AML-193 (cell line): ENCODE measurements at regions not wholly inside any gene's neighbourhood (a gene's known extent, or its start where the extent isn't known, plus 50 kb on each side); places are given as distances from the start of the nearest gene placed in this dataset.

ENCODE experiments used
- DNase-seq, 2 experiments: peaks; one replicate each; lab custom pipeline; 2025; lab: John Stamatoyannopoulos, UW

DNA sequence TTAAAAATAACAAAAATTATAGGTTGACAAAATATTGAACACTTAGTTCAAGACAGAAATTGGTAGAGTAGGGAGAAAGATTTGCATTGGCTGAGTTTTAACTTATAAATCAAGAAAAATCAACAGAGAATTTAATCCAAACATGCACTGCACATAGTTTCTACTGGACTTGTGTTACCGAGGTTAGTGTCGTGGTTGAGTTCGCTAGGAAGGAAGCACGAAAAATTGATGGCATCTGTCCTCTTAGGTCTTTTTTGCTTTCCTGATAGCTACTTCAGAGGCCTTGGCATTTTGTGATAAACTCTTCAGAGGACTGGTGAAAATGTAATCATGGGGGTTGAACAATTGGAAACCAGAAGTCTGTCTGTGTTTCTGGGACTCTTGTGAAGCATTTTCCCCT is 392.9 kb downstream of the NUAK1 start:
- DNase-seq = no peak

DNA sequence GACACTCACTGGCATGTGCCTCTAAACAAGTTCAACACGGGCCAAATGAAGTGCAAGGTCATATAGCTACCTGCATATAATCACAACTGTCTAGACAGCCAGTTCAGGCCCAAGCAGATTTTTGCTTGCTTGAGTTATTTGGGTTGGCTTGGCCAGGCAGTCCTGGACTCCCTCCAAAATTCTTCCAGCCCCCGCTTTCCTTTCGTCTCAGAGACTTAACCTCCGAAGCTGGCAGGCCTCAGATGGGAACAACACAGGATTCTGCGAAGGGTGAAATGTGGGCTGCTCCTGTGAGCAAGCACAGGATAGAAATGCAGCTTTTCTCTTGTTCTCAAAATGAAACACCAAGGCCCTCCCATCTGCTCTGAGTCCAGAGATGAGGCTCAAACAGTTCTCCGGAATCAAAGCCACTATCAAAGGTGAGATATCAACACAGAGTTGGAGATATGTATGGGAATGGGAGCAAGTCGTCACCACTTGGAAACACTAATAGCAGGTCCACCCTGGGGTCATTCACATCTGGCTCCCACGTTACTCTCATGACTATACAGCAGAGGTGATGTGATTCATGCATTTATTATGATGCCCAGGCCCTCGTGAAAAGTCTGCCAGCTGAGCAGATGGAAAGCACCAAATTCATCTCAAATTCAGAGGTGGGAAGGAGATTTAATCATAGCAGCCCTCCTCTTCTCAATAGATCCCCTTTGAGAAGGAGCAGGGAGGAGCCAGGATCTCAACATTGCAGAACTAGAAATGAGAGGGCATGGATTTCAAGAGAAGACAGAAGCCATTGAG is 389.8 kb downstream of the NUAK1 start:
- no peak for DNase-seq

DNA sequence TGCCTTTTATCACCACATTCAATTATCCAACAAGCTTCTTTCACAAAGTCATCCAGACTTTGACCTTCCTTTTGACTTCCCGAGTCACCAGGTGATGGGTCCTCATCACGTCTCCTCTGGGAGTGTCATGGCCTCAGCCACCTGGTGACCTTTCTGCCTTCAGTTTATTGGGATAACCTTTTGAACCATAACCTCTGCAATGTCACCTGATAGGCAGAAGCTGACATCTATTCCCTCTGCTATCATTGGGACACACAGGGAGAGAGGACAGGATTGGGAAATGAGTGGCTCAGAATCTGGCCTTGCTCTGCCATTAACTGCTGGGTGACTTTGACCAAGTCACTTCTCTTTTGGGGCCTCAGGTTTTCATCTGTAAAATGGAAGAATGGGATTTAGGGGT is 388.7 kb downstream of the NUAK1 start:
- no peak for DNase-seq

DNA sequence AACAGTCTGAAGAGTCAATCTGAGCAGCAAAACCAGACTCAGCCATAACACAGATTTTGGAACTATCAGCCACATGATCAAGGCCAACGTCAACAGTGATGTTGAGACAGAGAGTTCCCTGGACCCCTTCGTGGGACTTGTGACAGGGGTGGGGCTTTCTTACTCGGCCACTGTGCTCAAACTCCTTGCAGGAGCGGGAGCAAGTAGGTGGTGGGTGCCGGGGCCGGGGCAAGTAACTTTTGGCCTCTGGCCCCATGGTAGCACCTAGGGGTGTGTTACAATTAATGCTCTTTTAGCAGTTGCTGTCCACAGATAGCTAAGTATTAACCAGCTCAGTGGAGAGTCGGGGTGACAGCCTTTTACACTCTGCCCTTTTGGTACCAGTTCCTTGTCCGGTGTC is 384.4 kb downstream of the NUAK1 start:
- DNase-seq = no peak

DNA sequence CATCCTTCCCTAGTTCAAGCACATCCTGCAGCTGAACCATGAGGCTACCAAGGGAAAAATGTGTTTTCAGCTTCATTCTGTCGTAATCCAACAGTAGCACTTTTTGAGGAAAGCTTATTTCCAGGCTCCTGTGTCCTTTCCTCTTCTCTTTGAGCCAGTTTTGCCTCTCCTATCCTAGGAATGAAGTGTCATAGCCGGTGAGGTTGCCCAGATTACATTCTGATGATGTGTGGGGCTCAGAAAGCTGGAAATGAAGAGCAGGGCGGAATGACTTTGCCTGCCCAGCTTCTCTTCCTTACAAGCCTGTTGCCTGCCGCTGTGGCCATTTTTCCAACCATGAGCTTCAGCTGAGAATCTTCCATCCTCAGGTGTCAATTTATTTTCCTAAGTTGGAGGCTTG is 381.8 kb downstream of the NUAK1 start:
- DNase-seq = no peak

DNA sequence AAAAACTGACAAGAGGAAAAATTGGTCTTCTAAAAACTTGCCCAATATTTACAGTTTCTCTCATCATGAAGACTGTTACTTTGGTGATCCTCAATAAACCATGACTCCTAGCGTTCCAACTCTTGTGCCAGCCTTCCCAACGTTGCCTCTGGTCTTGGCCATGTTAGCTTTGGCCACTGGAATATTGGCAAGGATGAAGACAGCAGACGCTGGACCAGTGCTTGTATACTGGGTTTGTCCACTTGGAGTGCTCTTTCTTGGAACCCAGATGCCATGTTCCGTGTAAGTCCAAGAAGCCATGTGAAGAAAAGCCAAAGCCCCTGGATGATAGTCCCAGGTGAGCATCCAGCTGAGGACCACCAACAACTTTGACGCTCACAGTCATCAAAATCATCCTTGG is 379.6 kb downstream of the NUAK1 start:
- DNase-seq = no peak

DNA sequence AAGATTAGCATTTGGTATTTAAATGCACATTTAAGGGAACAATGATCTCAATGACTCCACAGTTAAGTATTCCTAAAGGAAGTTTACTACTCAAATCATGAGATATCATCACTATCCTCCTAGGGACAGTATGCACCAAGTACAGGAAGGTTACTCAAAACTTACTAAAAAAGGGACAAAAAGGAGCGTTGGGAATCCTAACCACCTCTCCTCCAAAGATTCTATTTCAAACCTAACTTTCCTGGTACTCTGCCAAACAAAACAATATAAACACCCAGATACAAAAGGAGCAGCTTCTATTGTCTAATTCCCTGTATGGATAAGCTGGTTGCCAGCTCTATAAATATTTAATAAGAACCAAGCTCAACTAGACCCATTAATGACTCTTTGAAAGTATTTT is 377.7 kb downstream of the NUAK1 start:
- no peak for DNase-seq

DNA sequence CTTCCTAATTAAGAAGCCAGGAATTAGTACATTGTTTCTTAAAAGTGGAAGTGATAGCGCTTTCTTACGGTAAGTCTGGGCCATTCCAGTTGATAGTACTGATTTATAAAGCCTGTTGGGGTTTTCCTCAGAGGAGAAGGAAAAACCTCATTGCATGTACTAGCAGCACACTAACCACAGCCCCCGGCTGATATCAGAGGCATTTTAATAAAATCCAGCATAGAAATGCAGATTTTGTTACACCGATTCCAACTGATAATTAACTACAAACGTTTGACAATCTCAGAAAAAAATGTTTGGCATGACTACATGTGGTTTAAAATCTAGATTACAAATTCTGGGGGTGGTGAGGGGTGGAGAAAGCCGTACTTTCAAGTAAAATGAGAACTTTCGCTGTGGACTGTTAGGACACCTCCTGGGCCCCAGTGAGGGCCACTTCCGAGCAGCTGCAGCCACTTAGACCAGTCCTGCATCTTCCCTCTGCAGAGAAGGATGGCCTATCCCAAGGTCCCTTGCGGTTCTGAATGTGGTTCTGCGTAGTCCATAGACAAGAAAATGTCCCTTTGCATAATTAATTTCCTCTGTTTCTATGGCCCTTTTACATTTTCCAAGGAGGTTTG is 374.4 kb downstream of the NUAK1 start:
- no peak for DNase-seq

DNA sequence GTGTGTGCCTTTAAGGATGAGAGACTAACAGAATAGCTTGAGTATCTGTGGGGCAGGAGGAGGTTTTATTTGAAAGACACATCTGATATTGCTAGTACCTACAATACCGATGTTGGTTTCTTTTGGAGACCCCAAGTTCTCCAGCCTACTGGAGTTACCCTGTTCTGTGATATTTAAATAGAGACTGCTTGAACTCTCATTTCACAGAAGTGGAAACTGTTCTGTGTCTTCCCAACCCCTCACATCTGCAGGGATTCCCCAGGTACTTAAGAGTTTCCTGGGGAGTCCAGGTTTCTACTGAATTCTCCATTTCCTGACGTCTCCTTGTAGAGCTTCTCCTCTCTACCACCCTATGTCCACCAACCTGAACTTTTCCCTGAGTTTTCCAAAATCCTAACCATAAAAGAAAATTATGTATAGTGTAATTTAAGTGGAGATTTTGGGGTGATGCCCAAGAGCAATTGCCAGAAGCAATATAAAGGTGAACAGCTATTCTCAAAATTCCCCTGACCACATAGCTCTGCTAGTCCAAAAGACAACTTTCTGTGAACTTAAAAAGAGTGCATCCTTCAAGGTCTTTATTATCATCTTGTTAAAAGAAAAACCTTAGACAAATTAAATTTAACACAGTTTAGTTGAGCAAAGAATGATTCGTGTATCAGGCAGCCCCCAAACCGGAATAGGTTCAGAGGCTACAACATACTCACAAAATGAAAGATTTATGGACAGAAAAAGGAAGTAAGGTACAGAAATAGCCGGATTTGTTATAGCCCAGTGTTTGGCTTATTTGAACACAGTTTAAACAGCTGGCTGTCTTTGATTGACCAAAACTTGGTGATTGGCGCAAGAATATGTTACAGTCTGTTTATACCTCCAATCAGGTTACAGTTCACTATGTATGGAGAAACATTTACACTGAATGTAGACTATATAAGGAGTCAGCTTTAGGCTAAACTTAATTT is 373.4 kb downstream of the NUAK1 start:
- no peak for DNase-seq

DNA sequence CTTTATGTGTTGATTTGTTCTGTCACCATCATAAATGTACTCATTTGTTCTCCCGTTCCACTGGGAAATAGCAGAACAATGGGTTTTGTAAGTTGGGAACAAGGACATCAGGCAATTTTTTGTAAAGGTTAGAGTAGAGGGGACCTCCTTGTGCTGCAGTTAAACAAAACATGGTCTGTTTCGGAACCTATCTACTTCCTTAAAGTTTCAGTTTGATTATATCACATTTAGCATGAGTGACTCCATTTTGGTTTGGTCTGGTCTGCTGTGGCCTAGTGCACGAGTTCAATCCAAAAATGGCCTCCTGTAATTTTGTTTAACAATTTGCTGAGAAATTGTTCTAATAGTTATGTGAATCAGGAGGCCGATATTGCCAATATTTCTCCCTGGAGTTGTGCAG is 372.7 kb downstream of the NUAK1 start:
- DNase-seq = no peak

DNA sequence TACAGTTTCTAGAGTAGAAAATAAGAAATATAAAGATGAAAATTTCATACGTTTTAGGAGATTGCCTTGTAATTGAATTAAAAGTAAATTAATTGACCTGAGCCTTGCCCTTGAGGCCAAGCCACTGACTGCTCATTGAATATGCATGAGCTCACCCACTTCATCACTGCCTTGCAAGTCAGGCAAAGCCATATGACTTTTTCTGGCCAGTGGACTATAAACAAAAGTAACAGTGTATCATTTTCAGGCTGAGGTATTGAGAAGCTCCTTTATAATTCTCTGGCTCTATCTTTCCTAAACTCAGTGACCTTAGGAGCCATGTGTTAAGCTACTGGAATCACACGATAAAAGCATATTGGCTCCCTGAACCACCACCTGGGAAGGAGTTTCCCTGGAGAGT is 369.3 kb downstream of the NUAK1 start:
- DNase-seq = no peak

DNA sequence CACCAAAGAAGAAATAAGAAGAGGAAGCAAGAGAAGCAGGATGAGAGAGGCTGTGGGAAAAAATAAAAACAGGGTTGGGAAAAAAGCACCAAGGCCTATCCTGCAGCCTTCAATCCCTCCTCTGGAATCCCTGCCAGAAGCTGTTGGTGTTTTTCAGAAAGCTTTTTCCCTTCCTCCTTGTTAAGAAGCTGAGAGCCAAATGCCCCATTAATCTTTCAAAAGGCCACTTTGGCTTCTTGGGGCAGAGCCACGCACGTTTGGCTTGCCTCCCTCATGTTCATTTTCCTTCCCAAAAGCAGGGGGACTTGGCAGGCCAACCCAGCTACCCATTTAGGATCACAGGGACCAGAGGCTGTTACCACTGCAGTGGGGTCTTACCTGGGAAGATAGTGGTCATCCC is 365.3 kb downstream of the NUAK1 start:
- DNase-seq = no peak

DNA sequence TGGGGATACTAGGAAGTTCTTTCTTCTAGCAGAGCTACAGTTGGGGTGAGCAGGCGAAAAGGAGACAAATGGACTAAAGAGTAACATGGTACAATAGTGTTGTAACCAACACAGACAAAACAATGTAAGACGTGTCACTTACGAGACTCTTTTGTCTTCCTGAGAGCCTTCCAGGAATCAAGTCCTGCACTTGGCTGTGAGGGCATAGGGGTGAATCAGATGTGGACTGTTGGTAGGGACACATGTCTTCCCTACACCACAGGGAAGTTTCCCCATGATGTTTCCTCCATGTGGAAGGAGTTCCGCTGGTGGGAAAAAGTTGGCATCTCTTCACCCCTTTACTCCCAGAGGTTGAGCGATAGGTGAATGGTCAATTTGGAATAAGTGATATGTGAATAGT is 364.7 kb downstream of the NUAK1 start:
- no peak for DNase-seq

DNA sequence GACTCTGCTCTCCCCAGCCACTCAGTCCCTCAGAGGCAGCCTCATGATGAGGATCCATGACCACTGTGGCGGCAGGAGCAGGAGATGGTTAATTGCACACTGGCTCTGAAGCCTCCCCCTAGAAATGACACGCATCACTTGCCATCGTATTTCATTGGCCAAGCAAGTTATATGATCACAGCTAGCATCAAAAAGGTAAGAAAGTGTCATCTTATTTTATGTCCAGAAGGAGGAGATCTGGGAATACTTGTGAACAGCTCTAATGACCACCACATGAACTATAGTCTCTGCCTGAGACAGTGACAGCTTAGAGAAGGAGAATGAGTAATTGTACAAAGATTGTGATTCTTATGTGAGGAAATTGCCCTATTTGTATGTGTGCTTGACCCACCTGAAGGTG is 363.4 kb downstream of the NUAK1 start:
- no peak for DNase-seq

DNA sequence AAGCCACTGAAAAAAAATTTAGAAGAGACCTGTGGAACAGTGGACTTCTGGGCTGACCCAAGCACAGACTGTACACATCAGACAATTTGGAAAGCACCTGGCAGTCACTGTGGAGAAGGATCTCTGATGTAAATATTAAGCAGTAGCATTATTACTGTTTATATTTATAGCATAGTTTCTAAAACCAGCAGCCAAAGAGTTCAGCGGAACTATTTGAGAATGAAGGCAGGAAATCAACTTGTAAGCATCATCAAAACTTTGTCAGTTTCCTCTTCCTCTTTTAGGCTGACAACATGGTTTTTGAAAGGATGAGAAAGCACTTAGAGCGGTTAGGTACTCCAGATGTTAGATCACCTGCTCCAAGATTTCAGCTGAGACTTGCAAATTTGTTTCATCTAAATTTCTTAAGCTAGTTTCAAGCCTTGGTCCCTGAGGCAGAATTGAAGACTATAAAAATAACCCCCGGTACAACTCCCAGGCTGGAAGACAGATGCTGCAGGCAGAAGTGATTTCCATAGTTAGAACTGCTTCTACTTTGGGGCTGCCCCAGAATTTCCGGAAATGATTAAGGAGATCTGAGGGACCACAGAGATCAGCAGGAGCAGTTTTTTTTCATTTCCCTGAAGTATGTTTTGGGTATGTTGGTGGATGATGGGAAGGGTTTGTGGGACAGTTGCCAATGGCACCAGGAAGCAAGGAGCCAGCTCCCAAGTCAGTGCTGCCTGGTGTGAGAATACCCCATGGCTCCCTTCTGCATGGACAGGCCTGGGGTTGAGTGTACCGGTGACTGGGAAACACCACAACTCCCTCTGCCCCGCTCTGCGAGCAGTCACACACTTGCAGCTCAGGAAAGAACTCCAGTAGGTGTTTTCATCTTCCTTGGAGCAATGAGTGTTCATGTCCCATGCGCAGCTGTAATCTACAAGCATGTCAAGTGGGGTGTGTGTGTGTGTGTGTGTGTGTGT is 354.5 kb downstream of the NUAK1 start:
- DNase-seq = no peak

DNA sequence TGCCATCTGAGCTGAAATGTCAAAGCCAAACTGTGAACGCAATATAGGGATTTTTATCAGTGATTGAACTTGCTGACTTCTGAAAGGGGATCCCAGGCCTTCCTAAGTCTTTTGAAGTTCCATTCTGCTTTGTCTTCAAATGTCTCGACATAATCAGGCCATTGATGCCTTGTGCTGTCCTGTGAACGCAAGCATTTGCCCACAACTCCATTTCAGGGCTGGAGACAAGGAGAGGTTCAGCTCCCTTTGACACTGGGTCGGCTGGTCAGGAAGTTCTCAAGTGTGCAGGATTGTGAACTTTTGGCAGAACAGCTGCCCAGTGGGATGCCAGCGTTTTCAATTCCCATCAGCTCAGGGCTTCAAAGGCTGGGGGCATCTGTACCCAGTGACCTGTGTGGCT is 345.3 kb downstream of the NUAK1 start:
- DNase-seq = no peak

DNA sequence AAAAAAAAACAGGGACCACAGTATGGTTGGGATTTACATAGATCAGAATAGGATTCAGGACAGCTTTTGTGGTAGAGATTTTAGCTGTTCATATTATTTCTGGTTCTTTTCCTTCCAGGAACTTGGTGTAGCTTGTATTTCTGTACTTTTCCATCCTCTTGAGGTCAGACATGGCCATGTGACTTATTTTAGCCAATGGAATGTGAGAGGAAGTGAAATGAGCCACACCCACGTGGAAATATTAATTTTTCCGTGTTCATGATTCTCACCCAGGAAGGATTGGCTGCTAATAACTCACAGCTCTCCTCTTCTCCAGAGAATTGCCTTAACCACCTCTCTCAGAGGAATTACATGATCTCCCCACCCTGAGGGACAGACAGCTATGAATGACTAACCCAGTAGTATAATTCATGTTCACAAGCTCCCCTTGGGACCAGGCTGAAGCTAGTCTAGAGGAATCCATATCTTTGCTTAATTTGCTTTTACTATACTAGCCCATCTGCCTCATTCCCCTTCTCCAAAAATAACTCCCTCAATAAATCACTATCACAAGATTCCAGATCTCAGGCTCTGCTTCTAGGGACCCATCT is 340.4 kb downstream of the NUAK1 start:
- DNase-seq = no peak

DNA sequence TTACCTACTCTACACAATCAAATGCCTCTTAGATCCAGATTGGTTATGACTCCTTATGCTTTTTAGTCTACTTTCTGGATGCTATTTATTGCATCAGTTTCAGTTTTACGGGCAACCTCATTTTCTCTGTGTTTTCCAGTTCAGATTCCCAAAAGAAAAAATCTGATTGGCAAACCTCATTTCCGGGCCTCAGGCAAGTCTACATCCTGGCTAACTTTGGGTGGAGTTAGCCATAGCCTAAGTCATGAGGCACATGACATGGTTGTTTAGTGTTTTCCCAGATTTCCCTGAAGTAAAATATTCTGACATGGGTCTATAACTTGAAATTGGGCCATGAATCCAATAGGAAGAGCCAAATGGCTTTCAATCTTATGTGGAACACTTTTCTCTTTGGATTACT is 339.7 kb downstream of the NUAK1 start:
- no peak for DNase-seq

DNA sequence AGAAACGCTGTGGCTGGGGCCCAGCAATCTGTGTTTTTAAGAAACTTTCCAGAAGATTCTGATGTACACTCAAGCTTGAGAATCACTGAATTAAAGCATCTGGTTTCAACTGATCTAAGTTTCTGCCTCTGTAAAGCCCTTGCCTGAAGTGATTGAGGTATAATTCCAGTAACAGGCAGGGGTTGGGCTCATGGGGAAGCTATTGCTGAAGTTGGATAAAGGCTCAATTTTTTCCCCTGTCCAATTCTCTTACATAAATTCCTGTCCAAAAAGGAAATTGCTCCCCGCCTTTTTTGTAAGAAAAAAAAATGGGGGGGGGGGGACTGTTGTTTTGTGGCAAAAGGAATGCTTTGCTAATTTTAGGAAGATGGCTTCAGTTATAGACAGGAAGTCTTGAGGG is 337.4 kb downstream of the NUAK1 start:
- no peak for DNase-seq

DNA sequence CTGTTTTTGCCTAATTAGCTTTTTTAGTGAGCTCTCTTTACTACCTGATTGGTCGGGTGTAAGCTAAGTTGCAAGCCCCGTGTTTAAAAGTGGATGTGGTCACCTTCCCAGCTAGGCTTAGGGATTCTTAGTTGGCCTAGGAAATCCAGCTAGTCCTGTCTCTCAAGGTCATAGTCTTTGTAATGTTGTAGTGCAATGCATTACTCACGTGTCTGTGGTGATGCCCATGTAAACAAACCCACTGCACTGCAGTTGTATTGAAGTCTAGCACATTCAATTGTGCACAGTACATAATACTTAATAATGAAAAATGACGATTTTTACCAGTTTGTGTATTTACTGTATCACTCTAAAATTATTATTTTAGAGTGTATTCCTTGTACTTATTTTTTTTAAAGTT is 335.5 kb downstream of the NUAK1 start:
- no peak for DNase-seq

DNA sequence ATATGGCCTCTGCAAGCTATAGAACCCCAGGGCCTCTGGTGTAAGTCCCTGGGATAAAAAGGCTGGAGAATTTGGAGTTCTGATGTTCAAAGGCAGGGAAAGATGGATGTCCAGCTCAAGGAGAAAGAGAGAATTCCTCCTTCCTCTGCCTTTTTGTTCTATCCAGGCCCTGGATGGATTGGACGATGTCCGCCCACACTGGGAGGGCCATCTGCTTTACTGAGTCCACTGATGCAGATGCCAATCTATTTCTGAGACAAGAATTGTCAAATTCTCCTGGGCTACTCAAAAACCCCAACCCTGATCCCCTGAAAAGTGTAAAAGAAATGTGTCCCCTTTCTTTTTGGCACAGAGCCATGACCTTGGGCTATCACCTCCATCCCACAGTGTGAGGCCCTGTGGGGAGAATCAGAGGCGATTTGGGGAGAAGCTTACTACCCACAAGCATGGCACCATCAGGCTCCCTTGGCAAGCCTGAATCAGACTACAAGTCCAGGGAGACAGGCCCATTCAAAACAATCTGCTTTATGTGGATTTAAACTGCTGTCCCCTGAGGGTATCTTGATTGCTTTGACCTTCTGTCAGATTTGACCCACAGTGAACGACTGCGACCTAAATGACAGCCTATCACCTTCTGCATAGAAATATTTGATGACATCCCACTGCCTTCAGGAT is 334.0 kb downstream of the NUAK1 start:
- DNase-seq = no peak
